ENCODE measurements at regions not wholly inside any gene's neighbourhood (a gene's known extent, or its start where the extent isn't known, plus 50 kb on each side); places are given as distances from the start of the nearest gene placed in this dataset.
A peak's percentile ranks its signal among the peaks of the same experiment; 100 is the strongest.
"Not testable (repeated sequence)": the region's sequence is repeated elsewhere in the genome, so short reads cannot be mapped to it uniquely, and the experiment has no call there.

DNA sequence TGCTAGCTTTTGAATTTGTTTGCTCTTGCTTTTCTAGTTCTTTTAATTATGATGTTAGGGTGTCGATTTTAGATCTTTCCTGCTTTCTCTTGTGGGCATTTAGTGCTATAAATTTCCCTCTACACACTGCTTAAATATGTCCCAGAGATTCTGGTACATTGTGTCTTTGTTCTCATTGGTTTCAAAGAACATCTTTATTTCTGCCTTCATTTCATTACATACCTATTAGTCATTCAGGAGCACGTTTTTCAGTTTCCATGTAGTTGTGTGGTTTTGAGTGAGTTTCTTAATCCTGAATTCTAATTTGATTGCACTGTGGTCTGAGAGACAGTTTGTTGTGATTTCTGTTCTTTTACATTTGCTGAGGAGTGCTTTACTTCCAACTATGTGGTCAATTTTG is 51.2 kb upstream of the MB21D2 start:
- not testable (repeated sequence) for DNase-seq

DNA sequence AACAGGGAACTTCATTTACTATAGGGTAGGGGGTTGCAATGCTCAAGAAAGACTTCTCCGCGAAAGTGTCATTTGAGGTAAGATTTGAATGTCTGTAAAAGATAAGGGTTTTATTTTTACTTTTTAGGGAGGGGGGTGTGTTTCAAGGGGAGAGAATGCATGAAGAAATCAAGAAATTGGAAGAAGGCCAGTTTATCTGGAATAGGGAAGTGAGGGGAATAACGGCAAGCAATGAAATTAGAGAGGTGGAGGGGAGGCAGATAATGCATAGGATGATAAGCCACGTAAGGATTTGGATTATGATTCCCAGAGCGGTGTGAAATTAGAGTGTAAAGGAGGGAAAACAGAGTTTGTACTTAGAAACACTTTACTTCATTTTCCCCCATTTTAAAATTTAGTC is 63.0 kb upstream of the MB21D2 start:
- DNase-seq, result peak; percentile 11

DNA sequence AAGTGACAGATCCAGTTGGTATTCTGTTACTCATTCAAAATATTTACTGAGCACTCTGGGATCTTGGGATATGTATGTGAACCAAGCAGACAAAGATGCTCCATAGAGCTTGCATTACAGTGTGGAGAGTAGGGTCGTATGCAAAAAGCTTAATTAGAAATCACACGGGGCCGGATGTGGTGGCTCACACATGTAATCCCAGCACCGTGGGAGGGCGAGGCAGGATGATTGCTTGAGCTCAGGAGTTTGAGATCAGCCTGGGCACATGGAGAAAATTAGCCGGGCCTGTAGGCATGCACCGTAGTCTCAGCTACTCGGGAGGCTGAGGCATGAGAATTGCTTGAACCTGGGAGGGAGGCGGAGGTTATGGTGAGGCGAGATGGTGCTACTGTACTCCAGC is 68.7 kb upstream of the MB21D2 start:
- DNase-seq, result no peak

DNA sequence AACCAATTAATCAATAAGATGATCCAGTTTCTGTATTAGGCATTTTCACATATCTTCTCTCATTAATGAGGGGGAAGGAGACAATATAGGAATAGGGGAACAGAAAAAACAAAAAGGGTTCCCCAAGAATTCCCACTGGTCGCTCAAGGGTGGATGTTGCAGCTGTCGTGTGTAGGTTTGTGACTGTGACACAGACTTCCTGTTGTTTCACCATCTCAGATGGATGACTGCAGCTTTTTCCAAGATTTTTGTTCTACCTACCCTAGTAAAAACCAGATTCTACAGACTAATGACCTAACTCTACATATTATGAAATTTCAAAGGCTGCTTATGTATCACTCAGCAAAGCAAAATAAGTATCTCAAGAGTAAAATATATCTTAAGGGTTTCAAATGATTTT is 73.7 kb upstream of the MB21D2 start:
- DNase-seq, result no peak

DNA sequence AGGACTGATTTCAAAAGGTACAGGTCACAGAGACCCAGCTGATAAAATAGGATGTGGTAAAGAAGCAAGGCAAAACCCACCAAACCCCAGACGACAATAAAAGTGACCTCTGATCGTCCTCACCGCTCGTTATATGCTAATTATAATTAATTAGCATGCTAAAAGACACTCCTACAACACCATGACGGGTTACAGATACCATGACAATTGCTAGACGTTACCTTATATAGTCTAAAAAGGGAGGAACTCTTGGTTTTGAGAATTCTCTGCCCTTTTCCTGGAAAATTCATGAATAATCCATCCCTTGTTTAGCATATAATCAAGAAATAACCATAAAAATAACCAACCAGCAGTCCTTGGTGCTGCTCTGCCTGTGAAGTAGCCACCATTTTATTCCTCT is 74.7 kb upstream of the MB21D2 start:
- DNase-seq, result no peak

DNA sequence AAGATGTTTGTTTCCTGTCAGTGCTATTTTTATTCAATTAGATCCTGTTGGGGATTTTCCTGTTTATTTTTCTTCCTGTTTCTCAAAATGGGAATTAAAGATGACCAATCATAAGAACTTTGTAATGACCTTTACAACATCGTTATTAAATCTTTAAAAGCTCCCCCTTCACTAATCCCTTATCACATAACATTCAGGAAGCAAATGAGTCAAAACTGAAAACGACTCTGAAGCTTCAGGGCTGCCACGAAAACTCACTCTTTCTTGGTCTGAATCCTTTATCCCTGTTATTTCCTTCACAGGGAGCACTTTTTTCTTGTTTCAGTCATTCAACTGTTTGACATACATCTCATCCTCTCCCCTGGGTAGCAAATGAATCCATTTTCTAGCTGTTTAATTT is 75.8 kb upstream of the MB21D2 start:
- no peak for DNase-seq

DNA sequence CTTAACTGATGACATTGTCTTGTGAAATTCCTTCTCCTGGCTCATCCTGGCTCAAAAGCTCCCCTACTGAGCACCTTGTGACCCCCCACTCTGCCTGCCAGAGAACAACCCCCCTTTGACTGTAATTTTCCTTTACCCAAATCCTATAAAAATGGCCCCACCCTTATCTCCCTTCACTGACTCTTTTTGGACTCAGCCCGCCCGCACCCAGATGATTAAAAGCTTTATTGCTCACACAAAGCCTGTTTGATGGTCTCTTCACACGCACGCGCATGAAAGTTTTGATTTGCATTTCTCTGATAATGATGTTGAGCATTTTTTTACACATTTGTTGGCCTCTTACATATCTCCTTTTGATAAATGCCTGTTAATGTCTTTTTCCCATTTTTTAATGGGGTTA is 83.5 kb upstream of the MB21D2 start:
- DNase-seq, result not testable (repeated sequence)

DNA sequence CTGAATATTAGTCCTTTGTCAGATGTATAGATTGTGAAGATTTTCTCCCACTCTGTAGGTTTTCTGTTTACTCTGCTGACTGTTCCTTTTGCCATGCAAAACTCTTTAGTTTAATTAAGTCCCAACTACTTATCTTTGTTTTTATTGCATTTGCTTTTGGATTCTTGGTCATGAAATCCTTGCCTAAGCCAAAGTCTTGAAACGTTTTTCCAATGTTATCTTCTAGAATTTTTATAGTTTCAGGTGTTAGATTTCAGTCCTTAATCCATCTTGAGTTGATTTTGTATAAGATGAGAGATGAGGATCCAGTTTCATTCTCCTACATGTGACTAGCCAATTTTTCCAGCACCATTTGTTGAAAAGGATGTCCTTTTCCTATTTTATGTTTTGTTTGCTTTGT is 86.0 kb upstream of the MB21D2 start:
- not testable (repeated sequence) for DNase-seq

DNA sequence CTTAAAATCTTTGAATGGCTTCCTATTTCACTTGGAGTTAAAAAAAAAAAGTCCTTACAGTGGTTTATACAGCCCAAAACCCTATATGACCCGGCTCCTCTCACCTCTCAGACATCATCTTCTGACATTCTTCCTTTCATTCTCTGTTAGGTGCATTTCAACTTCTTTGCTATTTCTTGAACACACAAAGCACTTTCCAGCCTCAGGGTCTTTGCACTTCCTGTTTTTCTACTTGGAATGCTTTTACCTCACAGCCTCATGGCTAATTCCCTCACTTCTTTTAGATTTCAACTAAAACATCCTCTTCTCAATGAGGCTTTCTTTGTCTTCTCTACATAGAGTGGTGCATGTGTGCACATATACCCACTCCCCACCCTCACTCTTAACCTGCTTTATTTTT is 91.0 kb upstream of the MB21D2 start:
- no peak for DNase-seq

DNA sequence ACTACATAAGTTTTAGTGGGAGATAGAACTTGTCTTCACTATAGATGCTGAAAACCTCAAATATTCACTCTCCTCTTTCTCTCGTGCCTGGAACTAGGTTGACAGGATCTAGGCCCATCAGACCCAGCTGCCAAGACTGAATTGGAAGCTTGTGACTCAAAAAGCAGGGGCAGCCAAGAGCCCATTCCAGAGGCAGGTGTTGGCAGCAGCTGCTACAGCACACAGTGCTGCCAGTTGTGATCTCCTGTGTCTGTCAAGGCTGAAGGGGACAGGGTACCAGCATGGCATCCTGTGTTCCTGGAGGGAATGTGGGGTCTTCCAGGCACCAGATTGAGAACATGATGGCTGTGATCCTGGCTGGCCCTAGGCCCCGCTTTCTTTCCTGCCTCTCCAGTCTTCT is 92.5 kb upstream of the MB21D2 start:
- no peak for DNase-seq

DNA sequence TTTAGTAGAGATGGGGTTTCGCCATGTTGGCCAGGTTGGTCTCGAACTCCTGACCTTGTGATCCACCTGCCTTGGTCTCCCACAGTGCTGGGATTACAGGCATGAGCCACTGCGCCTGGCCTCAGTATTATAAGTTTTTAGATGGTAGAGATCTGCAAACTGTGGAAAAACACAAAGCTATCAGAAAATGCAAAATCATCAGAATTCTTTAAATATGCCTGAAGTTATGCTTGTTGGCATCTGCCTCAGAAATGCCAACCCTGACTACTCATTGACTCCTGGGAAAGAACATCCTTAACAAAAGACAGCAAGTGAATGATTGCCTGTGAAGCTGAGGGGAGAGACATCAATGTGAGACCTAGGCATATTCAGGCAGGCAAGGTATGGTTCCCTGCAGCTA is 94.3 kb upstream of the MB21D2 start:
- no peak for DNase-seq

DNA sequence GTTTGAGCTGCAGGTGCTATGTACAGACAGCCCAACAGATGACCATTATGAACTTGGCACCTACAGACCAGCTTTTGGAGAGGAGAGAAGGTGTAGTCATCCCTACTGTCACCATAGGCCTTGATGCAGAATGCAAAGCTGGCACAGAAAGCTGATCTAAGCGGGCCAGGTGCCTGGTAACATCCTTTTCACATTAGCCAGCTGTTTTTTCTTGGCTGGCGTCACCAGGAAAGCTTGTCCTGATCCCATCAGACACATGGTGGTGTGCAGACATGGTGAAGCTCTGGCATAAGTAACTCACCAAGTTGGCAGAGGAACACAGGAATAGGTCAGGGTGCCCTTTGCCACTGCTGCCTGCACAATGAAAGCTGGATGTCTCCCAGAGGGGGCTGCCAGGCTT is 97.2 kb upstream of the MB21D2 start:
- DNase-seq, result no peak

DNA sequence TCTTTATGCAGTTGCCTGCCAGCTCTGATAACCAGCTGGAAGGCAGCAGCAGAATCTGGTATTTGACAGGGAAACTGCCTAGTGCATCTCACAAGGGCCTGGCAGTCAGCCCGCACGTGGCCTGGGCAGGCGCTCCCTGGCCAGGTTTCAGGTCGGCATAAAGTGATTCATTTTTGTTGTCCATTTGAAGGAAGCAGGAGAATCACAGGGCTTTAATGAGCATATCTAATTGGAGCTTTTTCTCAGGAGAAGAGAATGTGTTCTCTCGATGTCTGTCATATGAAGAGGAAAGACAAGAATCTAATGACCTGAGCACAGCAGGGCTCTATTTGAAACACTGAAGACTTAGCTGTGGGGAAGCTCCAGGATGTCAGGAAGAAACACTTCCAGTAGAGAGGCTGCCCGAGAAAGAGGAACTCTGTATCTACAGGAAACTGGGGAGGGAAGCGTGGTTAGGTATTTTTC is 98.8 kb upstream of the MB21D2 start:
- DNase-seq, result no peak

DNA sequence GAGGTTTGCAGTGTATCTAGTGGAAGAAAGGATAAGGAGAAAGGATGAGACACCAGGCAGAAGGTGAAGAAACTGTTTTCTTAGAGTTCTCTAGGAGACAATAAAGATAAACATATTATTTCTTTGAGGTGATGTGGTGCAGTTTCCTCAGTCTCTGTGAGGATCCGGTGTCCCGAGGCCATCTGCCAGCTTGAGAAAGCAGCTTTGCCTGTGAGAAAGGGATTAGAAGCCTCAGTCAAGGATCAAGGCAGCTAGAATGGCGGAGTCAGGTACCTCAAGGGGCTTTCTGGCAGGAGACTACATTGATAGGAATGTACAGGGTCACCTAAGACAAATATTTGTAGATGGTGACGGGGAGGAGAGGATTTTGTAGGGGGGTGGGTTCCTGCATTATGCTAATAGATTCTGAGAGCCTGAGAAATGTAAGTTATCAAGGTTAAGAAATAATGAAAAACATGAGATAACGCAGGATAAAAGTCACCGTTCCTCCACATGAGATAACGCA is 103.9 kb upstream of the MB21D2 start:
- no peak for DNase-seq

DNA sequence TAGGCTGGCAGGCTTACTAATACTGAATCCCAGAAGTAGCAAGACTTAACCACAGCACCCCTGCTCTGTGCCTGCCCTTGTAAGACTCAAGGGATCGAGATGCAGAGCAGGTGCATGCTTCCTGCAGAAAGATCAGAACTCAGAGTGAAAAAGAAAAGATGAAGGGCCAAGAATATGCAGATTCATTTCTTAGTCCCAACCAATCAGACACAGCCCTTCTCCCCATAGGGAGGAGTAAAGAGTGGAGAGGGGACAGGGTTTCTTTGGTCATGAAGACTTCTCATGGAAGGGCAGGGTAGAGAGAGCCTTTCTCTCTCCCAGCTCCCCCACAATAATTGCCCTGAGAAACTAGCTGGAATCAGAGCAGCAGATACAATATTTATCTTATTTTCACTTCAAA is 105.6 kb upstream of the MB21D2 start:
- DNase-seq, result no peak

DNA sequence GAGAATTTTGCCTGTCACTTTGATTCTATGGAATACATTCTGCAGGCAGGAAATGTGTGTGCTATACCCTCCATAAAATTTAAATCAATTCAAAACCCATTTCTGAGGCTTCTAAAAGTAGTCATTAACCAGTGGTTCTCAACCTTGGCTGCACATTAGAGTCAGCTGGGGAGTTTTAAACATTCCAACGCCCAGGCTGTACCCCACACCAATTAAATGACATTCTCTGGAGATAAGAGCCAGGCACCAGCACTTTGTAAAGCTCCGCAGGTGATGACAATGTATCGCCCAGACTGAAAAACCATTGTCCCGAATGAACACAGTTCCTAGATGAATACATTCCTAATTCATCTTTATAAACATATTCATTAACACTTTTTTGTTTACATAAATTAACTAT is 110.6 kb upstream of the MB21D2 start:
- no peak for DNase-seq

DNA sequence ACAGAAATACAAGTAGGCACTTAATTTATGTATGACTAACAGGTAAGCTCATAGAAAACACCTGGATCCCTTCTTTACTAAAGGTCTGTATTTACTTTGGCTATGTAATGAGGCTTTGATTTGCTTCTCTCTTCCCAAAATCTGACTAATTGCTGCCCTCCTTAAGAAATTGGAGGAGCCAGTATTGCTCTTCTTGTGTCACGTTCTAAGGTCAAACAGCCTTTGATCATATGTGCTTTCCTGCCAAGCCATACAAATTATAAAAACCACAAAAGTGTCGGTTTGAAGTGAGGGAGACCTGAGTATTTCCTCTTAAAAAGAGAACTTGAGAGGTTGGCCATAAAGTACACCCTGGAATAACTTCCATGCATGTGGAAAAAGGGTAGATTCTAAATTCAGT is 112.1 kb upstream of the MB21D2 start:
- no peak for DNase-seq

DNA sequence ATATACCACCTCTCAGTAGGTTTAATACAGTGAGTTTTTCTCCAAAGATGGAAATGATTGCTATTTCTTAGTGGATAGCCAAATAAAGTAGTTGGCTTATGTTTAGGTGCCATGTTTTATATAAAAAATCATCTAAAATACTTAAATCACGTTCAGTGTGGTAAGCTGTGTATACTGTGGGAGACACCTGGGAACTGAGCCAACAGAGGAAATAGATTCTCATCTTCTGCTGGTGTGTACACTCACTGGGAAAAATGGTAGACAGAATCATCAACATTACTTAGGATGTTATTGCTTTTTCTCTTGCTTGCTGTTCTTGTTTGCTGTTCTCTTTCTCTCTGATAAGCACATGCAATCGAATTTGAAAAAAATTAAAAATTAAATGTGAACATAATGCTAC is 112.6 kb upstream of the MB21D2 start:
- no peak for DNase-seq

DNA sequence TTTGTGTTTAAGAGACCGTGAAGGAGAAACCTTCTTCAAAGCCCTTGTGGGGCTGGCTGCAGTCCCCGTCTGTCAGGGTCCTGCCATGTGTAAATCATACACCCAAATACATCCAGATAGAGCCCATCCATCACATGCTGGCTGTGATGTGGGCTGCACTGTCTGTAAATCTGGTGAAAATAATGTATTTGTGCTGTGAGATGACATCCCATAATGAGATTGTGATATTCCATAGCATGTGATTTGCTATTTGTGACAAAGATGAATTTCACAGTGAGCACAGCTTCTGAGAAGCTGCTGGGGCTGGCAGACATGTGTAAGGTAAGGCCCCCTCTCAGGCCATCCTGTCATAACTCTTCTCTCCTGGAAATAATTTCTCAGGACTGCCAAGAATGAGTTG is 114.3 kb upstream of the MB21D2 start:
- DNase-seq, result no peak

DNA sequence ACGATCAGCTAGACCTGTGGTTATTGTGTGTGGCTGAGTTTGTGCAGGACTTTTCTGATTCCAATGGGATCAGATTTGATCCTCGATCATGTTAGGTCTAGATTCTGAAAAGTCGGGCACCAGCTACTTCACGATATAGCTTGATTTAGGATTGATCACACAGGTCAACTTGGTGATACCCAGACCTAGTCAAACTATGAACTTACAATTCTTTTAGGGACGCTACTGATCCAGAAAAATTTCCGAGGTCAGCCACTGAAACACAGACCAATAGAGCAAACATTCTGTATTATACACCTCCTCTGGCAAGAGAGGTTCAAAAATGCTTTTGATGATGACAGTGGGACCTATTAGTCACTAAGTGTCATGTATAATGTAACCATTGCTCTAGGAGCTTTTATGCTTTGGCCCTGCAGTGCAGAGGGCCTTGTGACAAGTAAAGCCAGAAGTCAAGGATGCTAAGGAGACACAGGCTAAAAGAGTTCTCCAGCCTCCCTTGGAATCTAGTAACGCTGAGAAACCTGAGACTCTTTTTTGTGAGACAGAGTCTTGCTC is 115.6 kb upstream of the MB21D2 start:
- DNase-seq, result no peak

DNA sequence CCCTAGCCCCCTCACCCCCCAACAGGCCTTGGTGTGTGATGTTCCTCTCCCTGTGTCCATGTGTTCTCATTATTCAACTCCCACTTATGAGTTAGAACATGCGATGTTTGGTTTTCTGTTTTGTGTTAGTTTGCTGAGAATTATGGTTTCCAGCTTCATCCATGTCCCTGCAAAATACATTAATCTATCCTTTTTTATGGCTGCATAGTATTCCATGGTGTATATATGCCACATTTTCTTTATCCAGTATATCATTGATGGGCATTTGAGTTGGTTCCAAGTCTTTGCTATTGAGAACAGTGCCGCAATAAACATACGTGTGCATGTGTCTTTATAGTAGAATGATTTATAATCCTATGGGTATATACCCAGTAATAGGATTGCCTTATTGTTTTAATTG is 120.2 kb upstream of the MB21D2 start:
- not testable (repeated sequence) for DNase-seq

DNA sequence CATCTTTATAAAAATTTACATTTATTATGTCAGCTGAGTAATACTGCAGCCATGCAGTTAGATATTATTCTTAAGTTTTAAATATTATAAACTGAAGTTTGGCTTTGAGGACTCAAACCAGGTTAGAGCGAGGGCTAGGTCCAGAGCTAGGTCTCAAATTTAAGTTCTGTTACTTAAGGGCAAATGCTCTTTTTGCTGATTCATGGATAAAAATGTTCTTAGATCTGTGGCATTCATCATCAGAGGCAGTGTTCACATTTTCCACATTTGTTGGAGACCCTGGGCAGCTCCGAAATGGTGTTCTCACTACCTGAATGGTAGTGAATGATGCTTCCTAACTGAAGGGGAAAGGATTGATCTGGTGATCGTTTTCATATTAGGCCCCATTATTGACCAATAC is 121.4 kb upstream of the MB21D2 start:
- DNase-seq, result no peak

DNA sequence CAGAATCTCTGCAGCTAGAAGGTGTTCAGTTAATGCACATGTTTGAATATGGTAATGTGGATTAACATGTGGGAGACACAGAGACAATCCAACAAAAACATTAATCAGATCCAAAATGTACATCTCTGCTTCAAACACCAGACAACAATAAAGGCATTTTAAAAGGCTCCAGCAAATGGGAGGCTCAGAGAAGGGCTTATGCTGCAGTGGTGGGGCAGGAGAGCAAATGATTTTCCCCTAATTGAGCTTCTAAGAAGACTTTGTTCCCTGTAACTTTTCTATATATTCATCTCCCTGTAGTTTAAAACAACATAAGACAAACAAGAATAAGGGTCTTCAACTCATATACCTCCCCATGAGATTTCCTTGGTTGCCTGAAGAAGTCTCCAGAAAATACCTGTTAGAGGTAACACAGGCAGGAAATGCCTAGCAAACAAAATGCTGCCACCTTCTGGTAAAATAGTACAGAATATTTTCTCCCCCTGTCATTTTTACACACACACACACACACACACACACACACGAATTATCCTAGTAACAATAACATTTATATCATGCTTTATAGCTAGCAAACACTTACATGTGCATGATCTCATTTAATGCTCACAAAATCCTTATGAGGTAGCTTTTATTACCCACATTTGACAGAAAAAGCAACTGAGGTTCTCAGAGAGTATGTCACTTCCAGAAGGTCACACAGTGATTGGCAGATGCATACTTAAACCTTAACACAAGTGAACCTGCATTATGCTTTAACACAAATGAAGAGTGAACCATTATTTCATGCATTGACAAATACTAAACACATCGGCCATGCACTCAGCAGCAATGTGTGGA is 123.4 kb upstream of the MB21D2 start:
- peak; percentile 71 for DNase-seq

DNA sequence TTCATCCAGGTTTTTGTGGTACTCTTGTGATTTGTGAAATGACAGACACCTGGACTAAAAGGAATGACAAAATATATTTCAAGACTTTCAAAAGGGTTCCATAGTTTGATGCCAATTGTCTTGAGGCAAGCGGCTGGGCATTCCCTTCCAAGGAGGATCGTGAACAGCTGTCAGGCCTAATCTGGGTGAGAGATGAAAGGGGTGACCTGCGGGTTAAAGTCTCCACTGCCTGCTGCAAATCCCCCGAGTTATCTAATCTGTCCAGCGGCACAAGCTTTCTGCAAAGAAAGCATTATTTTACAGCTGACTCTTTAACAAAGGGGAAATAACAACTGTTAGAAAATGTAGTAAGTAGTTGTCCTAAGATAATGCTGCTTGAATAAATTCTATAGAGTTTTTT is 128.7 kb upstream of the MB21D2 start:
- no peak for DNase-seq

DNA sequence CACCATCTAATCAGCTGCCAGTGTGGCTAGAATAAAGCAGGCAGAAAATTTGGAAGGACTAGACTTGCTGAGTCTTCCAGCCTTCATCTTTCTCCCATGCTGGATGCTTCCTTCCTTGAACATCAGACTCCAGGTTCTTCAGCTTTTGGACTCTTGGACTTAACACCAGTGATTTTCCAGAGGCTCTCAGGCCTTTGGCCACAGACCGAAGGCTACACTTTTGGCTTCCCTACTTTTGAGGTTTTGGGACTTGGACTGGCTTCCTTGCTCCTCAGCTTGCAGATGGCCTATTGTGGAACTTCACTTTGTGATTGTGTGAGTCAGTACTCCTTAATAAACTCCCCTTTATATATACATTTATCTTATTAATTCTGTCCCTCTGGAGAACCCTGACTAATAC is 129.8 kb upstream of the MB21D2 start:
- DNase-seq, result not testable (repeated sequence)

Data from hematopoietic multipotent progenitor cell treated with erythropoietin and hydrocortisone succinate and interleukin-3 and kit ligand, for 6 days (in vitro differentiated cells).